ENCODE measurements at regions not wholly inside any gene's neighbourhood (a gene's known extent, or its start where the extent isn't known, plus 50 kb on each side); places are given as distances from the start of the nearest gene placed in this dataset.

DNA sequence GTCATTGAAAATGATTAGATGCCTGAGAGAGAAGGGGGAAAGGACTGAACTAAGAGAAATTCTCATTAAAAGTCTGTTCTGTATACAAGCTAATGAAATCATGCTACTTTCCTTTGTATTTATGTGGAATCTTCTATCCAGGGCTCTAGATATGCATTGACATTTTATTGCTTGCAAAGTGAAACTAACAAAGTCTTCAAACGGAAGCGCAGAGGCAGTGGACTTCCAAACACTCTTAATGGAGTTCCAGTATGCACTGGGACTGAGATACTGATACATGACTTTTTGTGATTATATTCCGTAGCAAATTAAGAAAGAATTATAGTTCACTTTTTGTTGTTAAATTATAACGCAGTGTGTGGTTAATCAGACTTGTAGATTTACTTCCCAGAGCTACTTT, 166.8 kb upstream of the TBX20 start:
- TF ChIP-seq, protein P1, sequence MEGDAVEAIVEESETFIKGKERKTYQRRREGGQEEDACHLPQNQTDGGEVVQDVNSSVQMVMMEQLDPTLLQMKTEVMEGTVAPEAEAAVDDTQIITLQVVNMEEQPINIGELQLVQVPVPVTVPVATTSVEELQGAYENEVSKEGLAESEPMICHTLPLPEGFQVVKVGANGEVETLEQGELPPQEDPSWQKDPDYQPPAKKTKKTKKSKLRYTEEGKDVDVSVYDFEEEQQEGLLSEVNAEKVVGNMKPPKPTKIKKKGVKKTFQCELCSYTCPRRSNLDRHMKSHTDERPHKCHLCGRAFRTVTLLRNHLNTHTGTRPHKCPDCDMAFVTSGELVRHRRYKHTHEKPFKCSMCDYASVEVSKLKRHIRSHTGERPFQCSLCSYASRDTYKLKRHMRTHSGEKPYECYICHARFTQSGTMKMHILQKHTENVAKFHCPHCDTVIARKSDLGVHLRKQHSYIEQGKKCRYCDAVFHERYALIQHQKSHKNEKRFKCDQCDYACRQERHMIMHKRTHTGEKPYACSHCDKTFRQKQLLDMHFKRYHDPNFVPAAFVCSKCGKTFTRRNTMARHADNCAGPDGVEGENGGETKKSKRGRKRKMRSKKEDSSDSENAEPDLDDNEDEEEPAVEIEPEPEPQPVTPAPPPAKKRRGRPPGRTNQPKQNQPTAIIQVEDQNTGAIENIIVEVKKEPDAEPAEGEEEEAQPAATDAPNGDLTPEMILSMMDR (conservative IDR thresholded peaks at IDR 0.05 in 1 of 2, IDR thresholded peaks at IDR 0.05 in 1 of 2; ENCODE audit: extremely low read depth in 1 of 2, insufficient read depth in 1 of 2, low read depth in 1 of 2, low read length in 2 of 2), result no peak
- no peak for TF ChIP-seq EZH2 (IDR thresholded peaks at IDR 0.05; ENCODE audit: borderline replicate concordance, low read length)

Data from mammary epithelial cell (primary cell).